ENCODE measurements at regions not wholly inside any gene's neighbourhood (a gene's known extent, or its start where the extent isn't known, plus 50 kb on each side); places are given as distances from the start of the nearest gene placed in this dataset.
"Not testable (repeated sequence)": the region's sequence is repeated elsewhere in the genome, so short reads cannot be mapped to it uniquely, and the experiment has no call there.

- H3K27ac ChIP-seq (ENCODE audit: low read depth, low read length): no peak overlapping the region
- H3K36me3 ChIP-seq (ENCODE audit: control insufficient read depth, insufficient read depth, low read length): no peaks in the 10 kb centered on the region
- 53% methylated on average over 12 of the region's 13 CpGs for WGBS (ENCODE audit: insufficient coverage)
- DNase-seq (ENCODE audit: low read depth in 4 of 6, low spot score in 6 of 6): peak in 2 of 6 donors; percentile 41 to 62
- no peak overlapping the region for H3K4me3 ChIP-seq (ENCODE audit: low read depth, low read length)
- H3K27me3 ChIP-seq (ENCODE audit: control insufficient read depth, insufficient read depth, low read length): no peaks in the 10 kb centered on the region
- H3K9me3 ChIP-seq (ENCODE audit: control insufficient read depth, insufficient read depth, low read length): no peaks in the 10 kb centered on the region
- peaks cover 35% of the 10 kb centered on the region for H3K4me1 ChIP-seq (ENCODE audit: control insufficient read depth, insufficient read depth, low read length)
These were observed 68.8 kb upstream of the DLG1 start for GRCh38 chr3:197367081-197367780.

- 63% methylated on average over 9 of the region's 13 CpGs for WGBS (ENCODE audit: insufficient coverage)
- H3K27ac ChIP-seq (ENCODE audit: low read depth, low read length): no peak overlapping the region
- peak in 1 of 6 donors; percentile 74 for DNase-seq (ENCODE audit: low read depth in 4 of 6, low spot score in 6 of 6)
- no peaks in the 10 kb centered on the region for H3K36me3 ChIP-seq (ENCODE audit: control insufficient read depth, insufficient read depth, low read length)
- no peaks in the 10 kb centered on the region for H3K9me3 ChIP-seq (ENCODE audit: control insufficient read depth, insufficient read depth, low read length)
- H3K27me3 ChIP-seq (ENCODE audit: control insufficient read depth, insufficient read depth, low read length): no peaks in the 10 kb centered on the region
- no peak overlapping the region for H3K4me3 ChIP-seq (ENCODE audit: low read depth, low read length)
- H3K4me1 ChIP-seq (ENCODE audit: control insufficient read depth, insufficient read depth, low read length): peaks cover 32% of the 10 kb centered on the region
These were observed 68.1 kb upstream of the DLG1 start for GRCh38 chr3:197366301-197367044.

DNA sequence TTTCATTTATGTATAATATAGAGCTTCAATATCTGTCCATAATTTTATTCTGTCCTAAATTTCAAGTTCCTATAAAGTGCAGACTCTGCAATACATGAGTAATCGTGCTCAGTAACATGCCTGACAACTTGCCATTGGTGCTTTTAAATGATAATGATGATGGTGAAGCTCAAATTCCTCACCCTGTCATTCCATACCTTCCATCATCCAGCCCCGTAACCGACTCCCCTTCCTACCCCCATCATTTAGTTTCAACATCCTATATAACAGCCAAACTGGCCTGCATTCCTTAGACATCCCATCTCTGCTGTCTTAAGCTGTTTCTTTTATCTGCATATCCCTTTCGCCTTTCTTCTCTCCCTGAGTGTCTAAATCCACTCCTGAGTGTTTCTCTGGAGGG lies 67.2 kb upstream of the DLG1 start:
- Histone ChIP-seq H3K27me3 (ENCODE audit: control insufficient read depth, insufficient read depth, low read length) (no peaks in the 10 kb centered on the region), H3K27ac (ENCODE audit: low read depth, low read length) (no peak overlapping the region), H3K4me1 (ENCODE audit: control insufficient read depth, insufficient read depth, low read length) (peaks cover 23% of the 10 kb centered on the region), H3K9me3 (ENCODE audit: control insufficient read depth, insufficient read depth, low read length) (peaks cover 2% of the 10 kb centered on the region), H3K36me3 (ENCODE audit: control insufficient read depth, insufficient read depth, low read length) (no peaks in the 10 kb centered on the region), H3K4me3 (ENCODE audit: low read depth, low read length) (no peak overlapping the region)
- 100% methylated on average over 3 of the region's 4 CpGs for WGBS (ENCODE audit: insufficient coverage)
- peak in 1 of 6 donors; percentile 27 for DNase-seq (ENCODE audit: low read depth in 4 of 6, low spot score in 6 of 6)

- Histone ChIP-seq H3K4me3 (ENCODE audit: low read depth, low read length) (no peak overlapping the region), H3K36me3 (ENCODE audit: control insufficient read depth, insufficient read depth, low read length) (no peaks in the 10 kb centered on the region), H3K27ac (ENCODE audit: low read depth, low read length) (no peak overlapping the region), H3K27me3 (ENCODE audit: control insufficient read depth, insufficient read depth, low read length) (no peaks in the 10 kb centered on the region), H3K4me1 (ENCODE audit: control insufficient read depth, insufficient read depth, low read length) (peaks cover 14% of the 10 kb centered on the region), H3K9me3 (ENCODE audit: control insufficient read depth, insufficient read depth, low read length) (peaks cover 2% of the 10 kb centered on the region)
- DNase-seq (ENCODE audit: low read depth in 4 of 6, low spot score in 6 of 6): no peak
- WGBS (ENCODE audit: insufficient coverage): 75% methylated on average over 6 of the region's 9 CpGs
These were observed 66.1 kb upstream of the DLG1 start for GRCh38 chr3:197364410-197365071.

DNA sequence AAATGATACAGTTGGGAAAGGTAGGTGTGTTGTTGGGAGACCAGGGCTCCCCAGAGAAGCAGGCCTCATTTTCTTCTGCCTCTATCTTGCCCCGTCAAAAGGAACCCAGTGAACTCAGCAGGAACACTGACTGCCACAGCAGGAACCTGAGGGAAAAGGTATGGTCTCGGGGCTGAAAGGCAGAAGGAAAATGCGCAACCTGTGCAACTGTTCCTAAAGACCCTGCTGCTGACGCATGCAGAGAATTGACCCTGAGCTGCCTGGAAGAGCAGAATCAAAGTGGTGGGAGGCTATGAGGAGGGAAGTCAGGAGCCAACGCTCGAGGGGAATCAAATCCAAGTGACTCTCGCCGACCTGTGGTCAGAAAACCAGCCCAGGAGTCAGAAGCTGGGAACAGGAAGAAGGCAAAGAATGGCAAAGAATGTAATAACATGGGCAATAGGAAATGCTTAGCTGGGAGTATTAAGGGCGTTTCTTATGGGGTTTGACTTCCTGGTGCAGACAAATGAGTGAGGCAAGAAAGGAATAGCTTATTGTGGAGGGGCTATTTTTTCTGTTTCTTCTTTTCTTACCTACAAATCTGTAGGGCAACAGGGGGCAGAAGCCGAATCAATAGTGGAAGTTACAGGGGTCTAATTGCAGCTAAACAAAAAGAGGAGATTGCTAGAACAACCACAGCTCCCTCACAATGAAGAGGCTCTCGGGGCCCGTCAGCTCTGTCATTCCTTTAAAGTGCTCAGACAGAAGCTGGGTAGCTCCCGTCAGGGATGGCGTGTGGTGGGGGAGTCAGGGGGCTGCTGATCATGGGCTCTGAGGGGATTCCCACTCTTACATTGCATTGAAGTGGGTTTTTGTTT lies 65.4 kb upstream of the DLG1 start:
- Histone ChIP-seq H3K4me3 (ENCODE audit: low read depth, low read length) (no peak overlapping the region), H3K9me3 (ENCODE audit: control insufficient read depth, insufficient read depth, low read length) (peaks cover 2% of the 10 kb centered on the region), H3K4me1 (ENCODE audit: control insufficient read depth, insufficient read depth, low read length) (peaks cover 14% of the 10 kb centered on the region), H3K27ac (ENCODE audit: low read depth, low read length) (no peak overlapping the region), H3K36me3 (ENCODE audit: control insufficient read depth, insufficient read depth, low read length) (no peaks in the 10 kb centered on the region), H3K27me3 (ENCODE audit: control insufficient read depth, insufficient read depth, low read length) (no peaks in the 10 kb centered on the region)
- no peak for DNase-seq (ENCODE audit: low read depth in 4 of 6, low spot score in 6 of 6)
- WGBS (ENCODE audit: insufficient coverage): 77% methylated on average over 8 of the region's 14 CpGs

GRCh38 chr3:197362081-197362480 lies 63.7 kb upstream of the DLG1 start:
- peaks cover 2% of the 10 kb centered on the region for H3K9me3 ChIP-seq (ENCODE audit: control insufficient read depth, insufficient read depth, low read length)
- DNase-seq (ENCODE audit: low read depth in 4 of 6, low spot score in 6 of 6): peak in 2 of 6 donors; percentile 58
- no peak overlapping the region for H3K27ac ChIP-seq (ENCODE audit: low read depth, low read length)
- H3K4me1 ChIP-seq (ENCODE audit: control insufficient read depth, insufficient read depth, low read length): peaks cover 9% of the 10 kb centered on the region
- no peaks in the 10 kb centered on the region for H3K36me3 ChIP-seq (ENCODE audit: control insufficient read depth, insufficient read depth, low read length)
- H3K4me3 ChIP-seq (ENCODE audit: low read depth, low read length): no peak overlapping the region
- H3K27me3 ChIP-seq (ENCODE audit: control insufficient read depth, insufficient read depth, low read length): no peaks in the 10 kb centered on the region
- 50% methylated on average over 1 of the region's 2 CpGs for WGBS (ENCODE audit: insufficient coverage)

DNA sequence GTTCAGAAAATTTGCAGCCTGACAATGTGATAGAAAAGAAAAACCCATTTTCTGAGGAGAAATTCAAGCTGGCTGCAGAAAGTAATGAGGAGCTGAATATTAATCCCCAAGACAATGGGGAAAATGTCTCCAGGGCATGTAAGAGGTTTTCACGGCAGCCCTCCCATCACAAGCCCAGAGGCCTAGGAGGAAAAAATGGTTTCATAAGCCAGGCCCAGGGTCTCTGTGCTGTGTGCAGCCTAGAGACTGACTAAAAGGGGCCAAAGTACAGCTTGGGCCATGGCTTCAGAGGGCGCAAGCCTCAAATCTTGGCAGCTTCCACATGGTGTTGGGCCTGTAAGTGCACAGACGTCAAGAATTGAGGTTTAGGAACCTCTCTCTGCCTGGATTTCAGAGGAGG lies 61.7 kb upstream of the DLG1 start:
- not testable (repeated sequence) for DNase-seq (ENCODE audit: low read depth in 4 of 6, low spot score in 6 of 6); H3K4me3 ChIP-seq (ENCODE audit: low read depth, low read length); H3K9me3 ChIP-seq (ENCODE audit: control insufficient read depth, insufficient read depth, low read length); H3K27me3 ChIP-seq (ENCODE audit: control insufficient read depth, insufficient read depth, low read length); H3K36me3 ChIP-seq (ENCODE audit: control insufficient read depth, insufficient read depth, low read length); H3K27ac ChIP-seq (ENCODE audit: low read depth, low read length)
- WGBS (ENCODE audit: insufficient coverage): 86% methylated on average over 2 of the region's 3 CpGs
- peaks cover 17% of the 10 kb centered on the region for H3K4me1 ChIP-seq (ENCODE audit: control insufficient read depth, insufficient read depth, low read length)

DNA sequence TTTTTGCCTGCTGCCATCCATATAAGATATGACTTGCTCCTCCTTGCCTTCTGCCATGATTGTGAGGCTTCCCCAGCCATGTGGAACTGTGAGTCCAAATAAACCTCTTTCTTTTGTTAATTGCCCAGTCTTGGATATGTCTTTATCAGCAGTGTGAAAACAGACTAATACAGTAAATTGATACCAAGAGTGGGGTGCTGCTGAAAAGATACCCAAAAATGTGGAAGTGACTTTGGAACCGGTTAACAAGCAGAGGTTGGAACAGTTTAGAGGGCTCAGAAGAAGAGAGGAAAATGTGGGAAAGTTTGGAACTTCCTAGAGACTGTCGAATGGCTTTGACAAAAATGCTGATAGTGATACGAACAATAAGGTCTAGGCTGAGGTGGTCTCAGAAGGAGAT lies 61.1 kb upstream of the DLG1 start:
- not testable (repeated sequence) for H3K9me3 ChIP-seq (ENCODE audit: control insufficient read depth, insufficient read depth, low read length); H3K4me3 ChIP-seq (ENCODE audit: low read depth, low read length); H3K27ac ChIP-seq (ENCODE audit: low read depth, low read length); DNase-seq (ENCODE audit: low read depth in 4 of 6, low spot score in 6 of 6); H3K36me3 ChIP-seq (ENCODE audit: control insufficient read depth, insufficient read depth, low read length); H3K27me3 ChIP-seq (ENCODE audit: control insufficient read depth, insufficient read depth, low read length)
- H3K4me1 ChIP-seq (ENCODE audit: control insufficient read depth, insufficient read depth, low read length): peaks cover 20% of the 10 kb centered on the region
- WGBS (ENCODE audit: insufficient coverage): 100% methylated on average over 3 of the region's 3 CpGs

DNA sequence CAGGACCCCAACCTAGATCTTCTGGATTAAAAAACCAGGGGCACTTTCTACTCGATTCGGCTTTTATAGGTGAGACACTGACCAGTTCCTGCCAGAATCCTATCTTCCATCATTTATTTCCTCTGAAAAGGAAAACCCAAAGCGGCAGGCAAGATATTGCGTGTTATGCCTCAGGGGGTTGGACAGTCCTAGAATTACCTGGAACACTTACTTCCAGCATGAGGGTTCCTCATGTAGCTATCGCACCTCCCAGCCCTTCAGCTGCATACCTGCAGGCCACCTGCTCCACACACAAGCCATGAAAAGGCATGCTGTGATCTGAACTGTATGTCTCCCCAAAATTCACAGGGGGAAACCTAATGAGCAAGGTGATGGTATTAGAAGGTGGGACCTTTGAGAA lies 58.3 kb upstream of the DLG1 start:
- H3K4me1 ChIP-seq (ENCODE audit: control insufficient read depth, insufficient read depth, low read length): peaks cover 22% of the 10 kb centered on the region
- 100% methylated on average over 5 of the region's 5 CpGs for WGBS (ENCODE audit: insufficient coverage)
- H3K27me3 ChIP-seq (ENCODE audit: control insufficient read depth, insufficient read depth, low read length): no peaks in the 10 kb centered on the region
- H3K4me3 ChIP-seq (ENCODE audit: low read depth, low read length): no peak overlapping the region
- H3K27ac ChIP-seq (ENCODE audit: low read depth, low read length): no peak overlapping the region
- peaks cover 2% of the 10 kb centered on the region for H3K9me3 ChIP-seq (ENCODE audit: control insufficient read depth, insufficient read depth, low read length)
- no peak for DNase-seq (ENCODE audit: low read depth in 4 of 6, low spot score in 6 of 6)
- H3K36me3 ChIP-seq (ENCODE audit: control insufficient read depth, insufficient read depth, low read length): no peaks in the 10 kb centered on the region
